ENCODE measurements at regions not wholly inside any gene's neighbourhood (a gene's known extent, or its start where the extent isn't known, plus 50 kb on each side); places are given as distances from the start of the nearest gene placed in this dataset.

- DNase-seq (ENCODE audit: low read depth), result no peak
- no peaks in the 10 kb centered on the region for H3K36me3 ChIP-seq (ENCODE audit: control insufficient read depth, insufficient read depth, low read length)
- H3K27me3 ChIP-seq (ENCODE audit: control insufficient read depth, insufficient read depth, low read length), result no peaks in the 10 kb centered on the region
- no peak for FAIRE-seq
- TF ChIP-seq, protein P1, sequence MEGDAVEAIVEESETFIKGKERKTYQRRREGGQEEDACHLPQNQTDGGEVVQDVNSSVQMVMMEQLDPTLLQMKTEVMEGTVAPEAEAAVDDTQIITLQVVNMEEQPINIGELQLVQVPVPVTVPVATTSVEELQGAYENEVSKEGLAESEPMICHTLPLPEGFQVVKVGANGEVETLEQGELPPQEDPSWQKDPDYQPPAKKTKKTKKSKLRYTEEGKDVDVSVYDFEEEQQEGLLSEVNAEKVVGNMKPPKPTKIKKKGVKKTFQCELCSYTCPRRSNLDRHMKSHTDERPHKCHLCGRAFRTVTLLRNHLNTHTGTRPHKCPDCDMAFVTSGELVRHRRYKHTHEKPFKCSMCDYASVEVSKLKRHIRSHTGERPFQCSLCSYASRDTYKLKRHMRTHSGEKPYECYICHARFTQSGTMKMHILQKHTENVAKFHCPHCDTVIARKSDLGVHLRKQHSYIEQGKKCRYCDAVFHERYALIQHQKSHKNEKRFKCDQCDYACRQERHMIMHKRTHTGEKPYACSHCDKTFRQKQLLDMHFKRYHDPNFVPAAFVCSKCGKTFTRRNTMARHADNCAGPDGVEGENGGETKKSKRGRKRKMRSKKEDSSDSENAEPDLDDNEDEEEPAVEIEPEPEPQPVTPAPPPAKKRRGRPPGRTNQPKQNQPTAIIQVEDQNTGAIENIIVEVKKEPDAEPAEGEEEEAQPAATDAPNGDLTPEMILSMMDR (IDR thresholded peaks at IDR 0.05; ENCODE audit: insufficient read depth, low read length, severe bottlenecking), result no peak
- H3K4me3 ChIP-seq (ENCODE audit: low read depth, low read length), result no peak overlapping the region
Observed at GRCh38 chr22:47757741-47758140, 995.3 kb downstream of the TBC1D22A start.

GRCh38 chr22:47750086-47750485, 987.6 kb downstream of the TBC1D22A start:
- Histone ChIP-seq H3K27me3 (ENCODE audit: control insufficient read depth, insufficient read depth, low read length) (no peaks in the 10 kb centered on the region), H3K4me3 (ENCODE audit: low read depth, low read length) (no peak overlapping the region), H3K36me3 (ENCODE audit: control insufficient read depth, insufficient read depth, low read length) (no peaks in the 10 kb centered on the region)
- DNase-seq (ENCODE audit: low read depth), result no peak
- TF ChIP-seq, protein P1 (IDR thresholded peaks at IDR 0.05; ENCODE audit: insufficient read depth, low read length, severe bottlenecking), result no peak
- FAIRE-seq, result no peak

DNA sequence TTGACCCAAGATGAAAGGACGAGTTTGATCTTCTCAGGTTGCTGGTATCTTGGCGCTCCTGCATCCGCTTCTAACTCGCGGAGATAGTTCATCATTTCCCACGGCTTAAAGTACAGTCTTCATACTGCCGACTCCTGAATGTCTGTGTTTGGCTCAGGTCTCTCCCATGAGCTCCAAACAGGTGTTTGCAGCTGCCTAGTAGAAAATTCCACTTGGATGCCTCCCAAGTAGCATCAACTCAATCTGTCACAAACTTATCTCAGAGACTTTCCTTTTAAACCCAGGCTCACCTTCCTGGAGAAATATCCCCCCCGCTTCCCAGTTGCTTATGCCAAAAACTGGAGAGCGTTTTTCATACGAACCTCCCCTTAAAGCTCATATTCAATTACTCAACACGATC, 986.5 kb downstream of the TBC1D22A start:
- no peaks in the 10 kb centered on the region for H3K27me3 ChIP-seq (ENCODE audit: control insufficient read depth, insufficient read depth, low read length)
- TF ChIP-seq, protein P1 (IDR thresholded peaks at IDR 0.05; ENCODE audit: insufficient read depth, low read length, severe bottlenecking), result no peak
- H3K36me3 ChIP-seq (ENCODE audit: control insufficient read depth, insufficient read depth, low read length), result no peaks in the 10 kb centered on the region
- H3K4me3 ChIP-seq (ENCODE audit: low read depth, low read length), result no peak overlapping the region
- FAIRE-seq (no peak), DNase-seq (ENCODE audit: low read depth) (no peak)

GRCh38 chr22:47748271-47748670, 985.8 kb downstream of the TBC1D22A start:
- TF ChIP-seq, protein P1 (IDR thresholded peaks at IDR 0.05; ENCODE audit: insufficient read depth, low read length, severe bottlenecking), result no peak
- Histone ChIP-seq H3K36me3 (ENCODE audit: control insufficient read depth, insufficient read depth, low read length) (no peaks in the 10 kb centered on the region), H3K4me3 (ENCODE audit: low read depth, low read length) (no peak overlapping the region), H3K27me3 (ENCODE audit: control insufficient read depth, insufficient read depth, low read length) (no peaks in the 10 kb centered on the region)
- no peak for DNase-seq (ENCODE audit: low read depth)
- peak; percentile 40 for FAIRE-seq

GRCh38 chr22:47740109-47740805, 977.8 kb downstream of the TBC1D22A start:
- no peak for DNase-seq (ENCODE audit: low read depth)
- FAIRE-seq, result no peak
- Histone ChIP-seq H3K4me3 (ENCODE audit: low read depth, low read length) (no peak overlapping the region), H3K36me3 (ENCODE audit: control insufficient read depth, insufficient read depth, low read length) (no peaks in the 10 kb centered on the region), H3K27me3 (ENCODE audit: control insufficient read depth, insufficient read depth, low read length) (no peaks in the 10 kb centered on the region)
- TF ChIP-seq, protein P1 (IDR thresholded peaks at IDR 0.05; ENCODE audit: insufficient read depth, low read length, severe bottlenecking), result no peak

All from bronchial epithelial cell (primary cell).